ENCODE measurements at regions not wholly inside any gene's neighbourhood (a gene's known extent, or its start where the extent isn't known, plus 50 kb on each side); places are given as distances from the start of the nearest gene placed in this dataset.

- Histone ChIP-seq H3K27ac (no peak overlapping the region), H3K36me3 (no peaks in the 10 kb centered on the region), H3K4me3 (replicated peaks in 1 of 3) (no peak overlapping the region), H3K27me3 (no peaks in the 10 kb centered on the region), H3K4me1 (no peaks in the 10 kb centered on the region), H3K9me3 (no peaks in the 10 kb centered on the region)
- intact Hi-C loops (cut with DNase I) = no loop called here
- 81 to 83% methylated on average over 4 of the region's 4 CpGs for WGBS, 2 donors
- DNase-seq = no peak
- TF ChIP-seq POLR2A (IDR thresholded peaks at IDR 0.05) = no peak
- no peak for TF ChIP-seq CTCF (IDR thresholded peaks at IDR 0.05)
These were observed 409.4 kb downstream of the MED10 start for GRCh38 chr5:5968981-5969380.

- no peaks in the 10 kb centered on the region for H3K9me3 ChIP-seq
- TF ChIP-seq POLR2A (IDR thresholded peaks at IDR 0.05) = no peak
- no peak for TF ChIP-seq CTCF (IDR thresholded peaks at IDR 0.05)
- no peak for DNase-seq
- H3K36me3 ChIP-seq = no peaks in the 10 kb centered on the region
- H3K27me3 ChIP-seq = no peaks in the 10 kb centered on the region
- no peaks in the 10 kb centered on the region for H3K4me1 ChIP-seq
- H3K27ac ChIP-seq = no peak overlapping the region
- intact Hi-C loops (cut with DNase I) = no loop called here
- 73 to 78% methylated on average over 3 of the region's 3 CpGs for WGBS, 2 donors
- H3K4me3 ChIP-seq (replicated peaks in 1 of 3) = no peak overlapping the region
These were observed 410.4 kb downstream of the MED10 start for GRCh38 chr5:5967944-5968343.

GRCh38 chr5:5967373-5967772 lies 411.0 kb downstream of the MED10 start:
- Histone ChIP-seq H3K27me3 (no peaks in the 10 kb centered on the region), H3K9me3 (no peaks in the 10 kb centered on the region), H3K4me1 (no peaks in the 10 kb centered on the region), H3K4me3 (replicated peaks in 1 of 3) (no peak overlapping the region), H3K27ac (no peak overlapping the region), H3K36me3 (no peaks in the 10 kb centered on the region)
- intact Hi-C loops (cut with DNase I) = no loop called here
- 81 to 93% methylated on average over 6 of the region's 6 CpGs for WGBS, 2 donors
- no peak for DNase-seq
- TF ChIP-seq POLR2A (IDR thresholded peaks at IDR 0.05) = no peak
- TF ChIP-seq CTCF (IDR thresholded peaks at IDR 0.05) = no peak

- H3K27ac ChIP-seq = no peak overlapping the region
- 60 to 66% methylated on average over 5 of the region's 5 CpGs for WGBS, 2 donors
- no peaks in the 10 kb centered on the region for H3K27me3 ChIP-seq
- no peak for DNase-seq
- TF ChIP-seq CTCF (IDR thresholded peaks at IDR 0.05) (no peak), POLR2A (IDR thresholded peaks at IDR 0.05) (no peak)
- H3K4me3 ChIP-seq (replicated peaks in 1 of 3) = no peak overlapping the region
- no peaks in the 10 kb centered on the region for H3K9me3 ChIP-seq
- H3K4me1 ChIP-seq = no peaks in the 10 kb centered on the region
- intact Hi-C loops (cut with DNase I) = no loop called here
- H3K36me3 ChIP-seq = no peaks in the 10 kb centered on the region
These were observed 413.2 kb downstream of the MED10 start for GRCh38 chr5:5965132-5965531.

GRCh38 chr5:5964347-5964746 lies 414.0 kb downstream of the MED10 start:
- Histone ChIP-seq H3K9me3 (no peaks in the 10 kb centered on the region), H3K27ac (no peak overlapping the region), H3K27me3 (no peaks in the 10 kb centered on the region), H3K4me1 (no peaks in the 10 kb centered on the region), H3K4me3 (replicated peaks in 1 of 3) (no peak overlapping the region), H3K36me3 (no peaks in the 10 kb centered on the region)
- TF ChIP-seq CTCF (IDR thresholded peaks at IDR 0.05) (no peak), POLR2A (IDR thresholded peaks at IDR 0.05) (no peak)
- WGBS, 2 donors = 85 to 88% methylated on average over 4 of the region's 4 CpGs
- intact Hi-C loops (cut with DNase I) = no loop called here
- no peak for DNase-seq

Measured in thyroid gland (tissue), 4 donors.